NCI-H2171 treated with DMSO at 0.1 percent for 48 hours (cell line): ENCODE measurements at regions not wholly inside any gene's neighbourhood (a gene's known extent, or its start where the extent isn't known, plus 50 kb on each side); places are given as distances from the start of the nearest gene placed in this dataset.

Experiments
- DNase-seq: peaks from one replicate; lab custom pipeline; 2025; lab: John Stamatoyannopoulos, UW

DNA sequence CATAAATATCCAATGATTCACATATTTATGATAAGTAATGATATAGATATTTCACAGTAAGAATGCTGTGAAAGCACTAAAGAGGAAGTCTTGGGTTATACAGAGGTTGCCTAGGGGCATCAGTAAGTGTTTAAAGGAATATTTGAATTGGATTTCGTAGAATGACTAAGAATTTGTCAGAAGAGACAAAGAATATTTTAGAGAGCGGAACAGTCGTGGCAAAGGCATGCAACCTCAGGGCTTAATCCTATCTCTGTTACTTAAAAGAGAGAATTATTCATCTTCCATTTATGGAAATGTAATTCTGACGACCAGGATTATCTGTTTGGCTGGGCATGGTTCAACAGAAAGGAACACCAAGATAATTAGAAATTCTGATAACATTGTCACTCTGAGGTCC lies 171.9 kb upstream of the NR5A2 start:
- DNase-seq: no peak

DNA sequence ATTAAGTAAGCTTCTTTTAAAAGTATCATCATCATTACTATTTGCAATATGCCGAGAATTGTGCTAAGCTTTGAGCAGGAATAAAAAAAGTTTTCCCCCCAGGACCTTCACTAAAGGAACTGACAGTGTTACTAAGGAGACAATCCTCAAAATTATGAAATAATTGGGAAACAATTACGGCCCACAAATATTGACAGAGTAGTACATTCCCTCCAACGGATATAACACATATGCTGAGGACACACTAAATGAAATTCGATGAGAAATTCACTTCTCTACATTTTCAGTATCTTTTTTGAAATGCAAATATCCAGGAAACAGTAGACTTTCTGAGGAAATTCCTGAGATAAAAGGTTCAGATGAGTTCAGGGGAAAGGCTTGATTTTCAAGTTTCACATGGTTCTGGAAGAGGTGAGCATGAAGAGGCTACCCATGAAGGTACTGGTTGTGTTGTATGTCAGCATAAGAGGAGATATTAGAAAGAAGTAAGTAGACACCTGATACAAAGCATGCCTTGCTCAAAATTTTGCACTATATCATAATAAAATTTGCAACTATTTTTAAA lies 171.2 kb upstream of the NR5A2 start:
- no peak for DNase-seq

DNA sequence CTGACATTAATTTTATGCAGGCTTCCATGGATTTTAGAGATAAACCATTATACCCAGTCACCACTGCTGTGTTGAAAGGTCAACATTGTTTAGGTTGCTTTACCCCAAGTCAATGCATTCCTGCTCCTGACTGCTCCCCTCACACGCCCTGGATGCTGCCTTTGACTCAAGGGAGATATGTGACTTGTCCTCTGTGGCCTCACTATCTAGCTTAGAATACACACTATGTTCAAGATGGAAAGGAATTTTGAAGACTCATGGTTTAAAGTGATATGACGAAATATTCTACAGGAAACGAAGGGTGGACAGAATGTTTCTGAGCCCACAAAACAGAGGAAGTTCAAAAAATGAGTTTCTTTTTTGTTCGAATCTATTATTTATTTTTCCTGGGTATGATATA lies 170.4 kb upstream of the NR5A2 start:
- DNase-seq: no peak

DNA sequence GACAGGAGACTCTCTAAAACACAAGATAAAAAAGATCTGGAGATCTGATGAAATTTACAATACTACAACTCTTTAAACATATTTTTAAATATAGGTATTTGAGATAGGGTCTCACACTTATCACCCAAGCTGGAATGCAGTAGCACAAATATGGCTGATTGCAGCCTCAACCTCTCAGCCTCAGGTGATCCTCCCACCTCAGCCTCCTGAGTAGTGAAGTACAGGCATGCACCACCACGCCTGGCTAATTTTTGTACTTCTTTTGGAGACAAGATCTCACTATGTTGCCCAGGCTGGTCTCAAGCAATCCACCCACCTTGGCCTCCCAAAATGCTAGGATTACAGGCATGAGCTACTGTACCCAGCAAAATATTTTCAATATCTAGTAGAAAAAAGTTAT lies 170.0 kb upstream of the NR5A2 start:
- DNase-seq: no peak

- DNase-seq: no peak
These were observed 169.3 kb upstream of the NR5A2 start for GRCh38 chr1:199858171-199858570.

GRCh38 chr1:199858856-199859255 lies 168.7 kb upstream of the NR5A2 start:
- no peak for DNase-seq

DNA sequence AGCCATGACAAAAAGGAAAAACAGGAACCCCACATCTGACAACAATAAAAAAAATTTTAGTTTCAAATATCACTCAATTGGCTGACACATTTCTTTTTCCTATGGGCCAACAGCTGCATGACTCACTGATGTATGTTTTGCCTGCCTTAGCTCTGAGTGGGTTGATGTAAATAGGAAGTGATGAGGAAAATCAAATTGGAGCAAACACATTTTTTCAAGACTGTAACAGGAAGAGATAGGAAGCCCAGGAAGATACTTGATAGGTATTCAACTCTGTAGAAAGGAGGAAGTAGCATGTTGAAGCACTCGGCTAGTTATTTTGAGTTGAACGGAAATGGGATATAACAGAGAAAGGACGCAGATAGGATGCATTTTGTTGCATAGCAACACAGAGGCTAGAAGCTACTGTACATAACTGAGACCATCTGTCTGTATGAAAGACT lies 168.0 kb upstream of the NR5A2 start:
- peak; percentile 27 for DNase-seq

GRCh38 chr1:199861020-199861795 lies 166.3 kb upstream of the NR5A2 start:
- DNase-seq: no peak

DNA sequence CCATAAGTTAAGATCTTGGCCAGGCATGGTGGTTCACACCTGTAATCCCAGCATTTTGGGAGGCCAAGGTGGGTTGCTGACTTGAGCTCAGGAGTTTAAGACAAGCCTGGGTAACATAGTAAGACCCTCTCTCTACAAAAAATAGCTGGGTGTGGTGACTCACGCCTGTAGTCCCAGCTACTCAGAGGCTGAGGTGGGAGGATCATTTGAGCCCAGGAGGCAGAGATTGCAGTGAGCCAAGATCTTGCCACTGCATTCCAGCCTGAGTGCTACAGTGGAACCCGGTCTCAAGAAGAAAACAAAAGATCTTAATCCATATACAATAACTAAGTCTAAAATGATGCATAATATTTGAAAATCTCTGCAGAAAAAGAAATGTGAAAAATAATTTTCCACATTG lies 165.5 kb upstream of the NR5A2 start:
- DNase-seq: no peak

DNA sequence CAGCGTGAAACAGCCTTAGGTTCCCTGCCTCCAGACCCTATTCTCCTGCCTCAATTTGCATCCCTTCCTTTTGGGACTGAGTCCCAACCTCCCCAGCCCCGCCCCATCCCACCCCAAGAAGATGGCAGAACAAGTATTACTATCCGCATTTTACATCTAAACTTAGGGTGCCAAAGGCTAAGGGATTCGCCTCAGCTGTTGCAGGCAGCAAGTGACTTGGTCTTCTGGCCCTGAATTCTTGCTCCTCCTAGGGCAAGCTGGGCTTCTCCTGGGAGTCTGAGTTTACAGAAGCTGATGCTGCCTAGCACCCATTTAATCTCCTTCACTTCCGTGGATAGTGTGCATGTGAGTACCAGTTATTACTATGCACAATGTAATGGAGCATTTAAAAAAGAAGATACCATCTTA lies 161.3 kb upstream of the NR5A2 start:
- DNase-seq: no peak

GRCh38 chr1:199867601-199868000 lies 159.9 kb upstream of the NR5A2 start:
- DNase-seq: no peak

DNA sequence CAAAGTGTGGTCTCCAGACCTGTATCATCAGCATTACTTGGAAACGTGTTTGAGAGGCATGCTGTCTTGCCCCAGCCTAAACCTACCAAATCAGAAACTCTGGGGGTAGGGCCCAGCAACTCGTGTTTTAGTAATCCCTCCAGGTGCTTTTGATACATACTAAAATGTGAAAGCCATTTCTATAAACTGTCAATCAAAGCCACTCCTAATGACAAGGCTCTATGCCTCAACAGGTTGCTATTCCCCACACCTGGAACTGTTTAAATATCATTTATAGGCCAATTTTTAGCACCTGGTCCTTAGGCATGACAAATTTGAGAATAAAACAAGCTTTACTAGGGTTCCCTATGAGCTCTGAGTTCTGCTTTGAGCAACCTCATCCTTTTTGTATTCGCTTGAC lies 158.7 kb upstream of the NR5A2 start:
- no peak for DNase-seq

GRCh38 chr1:199875337-199875736 lies 152.2 kb upstream of the NR5A2 start:
- DNase-seq: no peak

- no peak for DNase-seq
These were observed 151.7 kb upstream of the NR5A2 start for GRCh38 chr1:199875856-199876255.

GRCh38 chr1:199877526-199878384 lies 149.8 kb upstream of the NR5A2 start:
- no peak for DNase-seq

- DNase-seq: no peak
These were observed 148.7 kb upstream of the NR5A2 start for GRCh38 chr1:199878823-199879222.

DNA sequence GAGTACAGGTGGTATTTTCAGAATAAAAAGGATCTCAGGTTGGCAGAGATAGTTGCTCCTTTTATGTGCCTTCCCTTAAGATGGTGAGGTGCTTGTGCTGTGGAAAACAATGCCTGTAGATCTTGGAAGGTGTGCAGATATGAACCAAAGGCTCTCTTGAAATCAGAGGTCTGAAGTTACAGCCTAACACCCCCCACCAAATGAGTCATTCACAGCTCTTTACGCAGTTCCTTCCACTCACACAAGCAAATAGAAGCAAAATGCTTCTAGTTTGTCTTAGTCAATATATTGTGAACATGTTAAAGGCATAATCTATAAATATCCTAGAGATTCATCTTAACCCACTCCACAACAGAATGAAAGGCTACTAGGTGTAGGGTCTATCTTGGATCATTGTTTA lies 128.9 kb upstream of the NR5A2 start:
- no peak for DNase-seq

DNA sequence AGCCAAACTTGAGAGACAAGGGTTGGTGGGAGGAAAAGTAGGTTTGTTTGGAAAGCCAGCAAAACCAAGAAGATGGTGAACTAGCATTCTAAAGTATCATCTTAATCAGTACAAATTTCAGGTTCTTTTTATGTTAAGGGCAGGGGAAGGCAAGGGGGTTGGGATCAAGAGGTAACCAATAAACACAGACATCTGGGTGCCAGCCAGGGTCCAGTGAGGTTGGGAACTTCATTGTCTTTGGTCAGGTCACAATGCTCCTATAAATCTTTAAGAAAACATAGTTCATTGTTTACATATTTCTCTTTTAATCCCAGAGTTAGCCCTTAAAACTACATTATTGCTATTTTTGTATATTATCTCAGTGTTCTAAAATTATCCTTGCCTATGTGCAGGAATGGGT lies 126.2 kb upstream of the NR5A2 start:
- DNase-seq: no peak

DNA sequence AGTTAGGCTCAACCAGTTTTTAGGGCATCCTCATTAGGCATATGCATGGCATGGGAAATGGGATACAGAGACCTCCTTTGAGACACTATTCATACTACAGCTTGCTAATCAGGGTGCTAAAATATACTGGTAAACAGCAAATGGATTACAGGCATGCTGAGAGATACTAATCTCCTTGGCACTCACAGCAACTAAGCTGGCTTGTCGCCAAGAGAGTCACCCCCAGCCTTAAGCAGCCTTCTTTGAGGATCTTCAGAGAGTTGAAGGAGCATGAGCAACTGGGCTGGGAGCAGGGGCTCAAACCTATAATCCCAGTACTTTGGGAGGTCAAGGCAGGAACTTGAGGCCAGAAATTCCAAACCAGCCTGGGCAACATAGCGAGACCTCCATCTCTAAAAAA lies 120.1 kb upstream of the NR5A2 start:
- no peak for DNase-seq

DNA sequence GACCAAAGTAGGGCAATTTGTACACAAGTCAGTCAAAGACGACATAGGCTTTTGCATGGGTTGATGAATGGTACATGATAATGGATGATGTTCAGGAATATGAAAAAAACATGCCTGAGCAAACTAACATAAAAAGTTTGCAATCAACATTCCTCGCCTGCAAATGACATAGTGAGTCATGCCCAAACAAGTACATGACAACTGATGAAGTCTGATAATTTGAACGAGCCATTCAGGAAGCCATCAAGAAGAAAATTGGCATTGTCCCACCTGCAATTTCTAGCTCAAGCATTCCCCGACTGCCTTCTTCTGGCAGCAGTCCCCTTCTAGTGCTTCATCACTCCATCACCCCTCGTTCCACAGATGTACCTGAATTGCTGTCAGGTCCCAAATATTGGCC lies 118.4 kb upstream of the NR5A2 start:
- no peak for DNase-seq

GRCh38 chr1:199913318-199913717 lies 114.2 kb upstream of the NR5A2 start:
- no peak for DNase-seq

DNA sequence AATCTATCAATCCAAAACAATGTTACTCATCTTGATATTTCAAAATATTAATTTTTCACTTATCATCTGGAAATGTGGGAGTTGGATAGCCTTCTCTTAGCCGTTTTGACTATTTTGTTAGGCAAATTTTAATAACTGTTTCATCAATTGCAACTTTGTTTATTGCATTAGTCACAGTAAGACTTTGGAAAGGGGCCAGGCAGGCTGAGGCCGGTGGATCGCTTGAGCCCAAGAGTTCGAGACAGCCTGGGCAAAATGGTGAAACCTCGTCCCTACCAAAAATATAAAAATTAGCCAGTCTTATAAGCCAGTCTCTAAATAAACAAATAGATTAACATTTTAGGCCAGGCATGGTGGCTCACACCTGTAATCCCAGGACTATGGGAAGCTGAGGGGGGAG lies 113.0 kb upstream of the NR5A2 start:
- DNase-seq: no peak

DNA sequence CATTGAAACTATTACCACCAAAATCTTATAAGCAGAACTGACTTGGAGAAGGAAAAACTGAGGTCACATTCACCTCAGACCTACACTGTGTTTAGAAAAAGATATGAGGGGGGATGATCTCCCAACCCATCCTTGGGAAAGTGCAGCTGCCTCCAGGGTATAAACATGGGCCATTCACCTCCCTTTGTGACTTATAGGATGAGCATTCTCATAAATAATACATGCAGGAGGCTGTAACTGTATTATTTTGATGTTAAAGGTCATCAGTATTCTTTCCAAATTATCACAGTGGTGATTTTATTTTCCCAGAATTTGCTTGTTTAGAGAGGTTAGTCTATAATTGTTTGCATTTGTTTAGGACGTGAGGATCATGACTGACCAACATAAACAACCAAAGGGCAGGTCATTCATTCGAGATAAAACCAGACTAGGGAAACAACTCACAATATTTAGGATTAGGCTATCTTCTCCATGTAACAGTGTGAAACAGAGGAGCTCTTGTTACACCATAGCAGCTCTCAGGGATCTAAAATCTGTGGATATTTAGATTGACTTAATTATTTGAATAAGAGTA lies 109.2 kb upstream of the NR5A2 start:
- no peak for DNase-seq
